ENCODE measurements at regions not wholly inside any gene's neighbourhood (a gene's known extent, or its start where the extent isn't known, plus 50 kb on each side); places are given as distances from the start of the nearest gene placed in this dataset.

DNA sequence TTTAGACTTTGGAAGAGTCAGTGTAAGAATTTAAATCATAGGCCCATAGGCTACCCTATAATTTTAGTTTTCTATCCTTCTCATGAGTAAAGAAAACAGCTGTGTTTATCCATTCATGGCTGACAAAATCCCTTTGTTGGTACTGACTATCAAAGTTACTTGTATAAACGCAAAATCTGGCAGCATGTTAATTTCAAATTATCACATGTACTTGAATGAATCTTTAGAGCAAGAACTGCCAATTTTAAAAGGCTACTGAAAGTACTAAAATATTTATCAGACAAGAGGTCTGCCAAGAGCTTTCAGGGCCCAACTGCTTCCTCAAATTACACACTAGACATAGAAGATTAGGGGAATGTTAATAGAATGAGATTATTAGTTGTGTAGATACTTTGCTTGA, 66.6 kb downstream of the MYL12B start:
- Mint-ChIP-seq H3K9me3 (no peaks in the 10 kb centered on the region), H3K27me3 (ENCODE audit: low read depth in 3 of 3) (peaks cover 2 to 4% (median 2%) of the 10 kb centered on the region in 3 donors), H3K27ac (no peak overlapping the region), H3K4me3 (no peak overlapping the region), H3K36me3 (no peaks in the 10 kb centered on the region), H3K4me1 (no peaks in the 10 kb centered on the region)
- DNase-seq, result no peak

DNA sequence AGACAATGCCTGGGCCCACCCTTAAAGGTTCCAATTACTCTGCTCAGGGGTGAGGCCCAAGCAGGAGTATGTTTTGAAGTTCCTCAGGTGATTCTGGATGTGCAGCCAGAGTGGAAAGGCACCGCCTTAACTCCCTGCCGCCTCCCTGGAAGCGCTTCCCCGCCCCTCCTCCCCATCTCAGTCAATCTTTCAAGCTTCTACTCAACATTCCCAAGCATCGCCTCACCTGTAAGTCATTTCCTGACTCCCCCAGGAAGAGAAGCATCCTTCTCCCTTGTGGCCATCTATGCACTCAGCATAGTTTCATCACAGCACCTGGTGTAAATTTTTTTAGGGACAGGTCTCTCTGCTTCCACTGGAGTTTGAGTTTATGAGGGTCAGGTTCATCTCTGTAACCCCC, 67.5 kb downstream of the MYL12B start:
- Mint-ChIP-seq H3K9me3 (no peaks in the 10 kb centered on the region), H3K4me1 (no peaks in the 10 kb centered on the region), H3K36me3 (peaks cover 0 to 3% (median 0%) of the 10 kb centered on the region in 3 donors), H3K27me3 (ENCODE audit: low read depth in 3 of 3) (peaks cover 2% of the 10 kb centered on the region in 3 donors), H3K27ac (no peak overlapping the region), H3K4me3 (no peak overlapping the region)
- no peak for DNase-seq

DNA sequence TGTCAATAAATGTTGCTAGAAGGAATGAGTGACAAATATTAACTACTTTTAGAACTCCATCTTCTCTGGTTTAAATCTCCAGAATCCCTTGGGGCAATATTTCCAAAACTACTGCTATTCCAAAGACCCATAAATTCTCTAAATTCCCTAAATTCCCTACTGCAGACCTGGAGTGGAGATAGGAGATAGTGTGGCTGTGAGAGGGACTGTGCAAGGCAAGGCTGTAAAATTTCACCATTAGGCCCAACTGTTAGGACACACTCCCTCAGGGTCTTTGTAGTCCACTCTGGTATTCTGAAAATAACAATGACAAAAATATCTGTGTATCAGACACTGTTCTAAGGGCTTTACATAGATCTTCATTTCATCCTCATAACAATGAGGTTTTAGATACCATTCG, 67.9 kb downstream of the MYL12B start:
- H3K4me1 Mint-ChIP-seq, result no peaks in the 10 kb centered on the region
- DNase-seq, result no peak
- peaks cover 2% of the 10 kb centered on the region in 3 donors for H3K27me3 Mint-ChIP-seq (ENCODE audit: low read depth in 3 of 3)
- no peak overlapping the region for H3K4me3 Mint-ChIP-seq
- no peak overlapping the region for H3K27ac Mint-ChIP-seq
- peaks cover 0 to 3% (median 0%) of the 10 kb centered on the region in 3 donors for H3K36me3 Mint-ChIP-seq
- no peaks in the 10 kb centered on the region for H3K9me3 Mint-ChIP-seq

DNA sequence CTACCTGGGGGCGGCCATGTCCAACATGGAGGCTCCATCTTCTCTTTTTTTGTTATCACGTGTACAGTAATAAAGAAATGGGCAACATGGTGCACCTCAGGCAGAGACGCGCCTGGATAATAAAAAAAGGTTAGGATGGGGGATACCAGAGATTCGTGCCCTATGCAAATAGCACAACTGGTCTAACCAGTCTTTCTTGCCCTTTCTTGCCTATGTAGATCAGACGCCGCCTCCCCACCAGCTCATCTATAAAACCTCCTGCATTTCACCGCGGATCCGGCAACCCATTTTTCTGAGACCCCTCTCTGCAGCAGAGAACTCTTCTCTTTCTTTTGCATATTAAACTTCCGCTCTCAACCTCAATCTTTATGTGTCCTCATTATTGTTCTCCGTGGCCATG, 68.7 kb downstream of the MYL12B start:
- Mint-ChIP-seq H3K27me3 (ENCODE audit: low read depth in 3 of 3) (peaks cover 2% of the 10 kb centered on the region in 3 donors), H3K4me3 (no peak overlapping the region), H3K27ac (no peak overlapping the region), H3K36me3 (peaks cover 0 to 3% (median 0%) of the 10 kb centered on the region in 3 donors), H3K4me1 (no peaks in the 10 kb centered on the region), H3K9me3 (no peaks in the 10 kb centered on the region)
- no peak for DNase-seq

DNA sequence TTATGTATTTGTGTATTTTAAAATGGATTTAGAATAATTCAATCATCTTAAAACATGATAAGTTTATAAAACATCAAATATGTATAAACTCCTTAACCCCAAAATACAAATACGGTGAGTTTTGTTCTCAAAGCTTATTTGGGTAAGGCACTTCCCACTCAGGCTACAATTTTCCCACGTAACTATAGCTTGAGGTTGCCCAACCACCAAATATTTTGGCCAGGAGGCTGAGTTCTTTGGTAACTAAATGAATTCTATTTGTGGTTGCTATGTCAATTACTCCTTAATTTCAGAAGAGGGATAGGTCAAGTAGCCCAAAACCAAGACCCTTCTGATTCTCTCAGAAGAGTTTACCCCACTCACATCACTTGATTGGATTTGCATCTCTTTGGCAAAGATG, 70.4 kb downstream of the MYL12B start:
- Mint-ChIP-seq H3K27me3 (ENCODE audit: low read depth in 3 of 3) (peaks cover 0 to 2% (median 2%) of the 10 kb centered on the region in 3 donors), H3K9me3 (no peaks in the 10 kb centered on the region)

DNA sequence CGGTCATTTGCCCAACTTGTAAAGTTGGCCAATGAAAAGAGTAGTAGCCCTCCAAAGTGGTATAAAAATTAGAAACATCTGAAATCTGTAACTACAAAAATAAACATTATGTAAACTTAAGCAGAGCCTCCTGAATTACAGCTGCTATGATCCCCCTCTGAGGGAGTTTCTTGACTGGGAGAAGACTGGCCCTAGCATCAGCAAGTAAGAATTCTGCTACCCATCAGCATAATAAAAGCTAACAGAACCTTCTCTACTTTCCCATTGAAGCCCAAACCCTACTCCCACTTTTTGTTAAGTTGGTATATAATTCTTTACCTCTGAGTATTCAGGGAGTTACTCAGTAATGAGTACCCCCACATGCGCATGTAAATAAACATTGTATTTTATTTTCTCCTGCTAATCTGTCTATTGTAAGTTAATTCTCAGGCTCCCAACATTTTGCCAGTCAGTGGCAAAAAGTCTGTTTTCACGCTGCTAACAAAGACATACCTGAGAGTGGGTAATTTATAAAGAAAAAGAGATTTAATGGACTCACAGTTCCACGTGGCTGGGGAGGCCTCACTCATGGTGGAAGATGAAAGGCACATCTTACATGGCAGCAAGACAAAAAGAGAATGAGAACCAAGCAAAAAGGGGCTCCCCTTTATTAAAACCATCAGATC, 71.3 kb downstream of the MYL12B start:
- H3K36me3 Mint-ChIP-seq, result peaks cover 0 to 3% (median 0%) of the 10 kb centered on the region in 3 donors
- H3K9me3 Mint-ChIP-seq, result no peaks in the 10 kb centered on the region
- no peak for DNase-seq
- no peak overlapping the region for H3K4me3 Mint-ChIP-seq
- no peaks in the 10 kb centered on the region for H3K4me1 Mint-ChIP-seq
- H3K27ac Mint-ChIP-seq, result no peak overlapping the region
- H3K27me3 Mint-ChIP-seq (ENCODE audit: low read depth in 3 of 3), result peaks cover 0 to 2% (median 2%) of the 10 kb centered on the region in 3 donors

More for the DNA sequence above, 70.4 kb downstream of the MYL12B start:
- DNase-seq, result no peak
- Mint-ChIP-seq H3K4me1 (no peaks in the 10 kb centered on the region), H3K27ac (no peak overlapping the region), H3K36me3 (peaks cover 0 to 3% (median 0%) of the 10 kb centered on the region in 3 donors), H3K4me3 (no peak overlapping the region)

DNA sequence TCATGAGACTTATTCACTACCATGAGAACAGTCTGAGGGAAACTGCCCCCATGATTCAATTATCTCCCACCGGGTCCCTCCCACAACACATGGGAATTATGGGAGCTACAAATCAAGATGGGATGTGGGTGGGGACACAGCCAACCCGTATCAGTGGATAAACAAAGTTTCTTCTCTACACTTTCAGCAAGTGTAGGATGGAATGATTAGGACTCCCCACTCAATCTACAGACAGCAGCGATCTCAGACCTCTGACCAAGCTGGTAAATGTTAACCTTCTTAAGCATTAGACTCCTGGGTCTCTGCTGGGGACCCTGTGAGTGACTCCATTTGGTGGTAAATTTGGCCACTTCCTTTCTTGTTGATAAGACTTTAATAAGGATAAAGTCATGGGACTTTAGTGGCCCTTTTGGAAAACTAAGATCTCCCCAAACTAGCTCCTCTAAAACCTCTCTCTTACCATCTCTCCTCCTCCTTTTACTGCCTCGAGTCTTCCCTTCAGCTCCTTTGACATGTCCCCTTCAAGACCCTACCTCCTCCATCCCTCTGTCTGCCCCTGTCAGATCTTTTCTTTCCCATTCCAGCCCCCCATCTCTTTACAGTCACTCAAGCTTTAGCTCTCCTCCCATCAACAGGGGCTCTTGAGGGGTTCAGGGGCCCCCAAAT, 71.9 kb downstream of the MYL12B start:
- peaks cover 0 to 3% (median 2%) of the 10 kb centered on the region in 3 donors for H3K27me3 Mint-ChIP-seq (ENCODE audit: low read depth in 3 of 3)
- H3K27ac Mint-ChIP-seq, result no peak overlapping the region
- peaks cover 0 to 3% (median 0%) of the 10 kb centered on the region in 3 donors for H3K36me3 Mint-ChIP-seq
- no peak overlapping the region for H3K4me3 Mint-ChIP-seq
- DNase-seq, result no peak
- no peaks in the 10 kb centered on the region for H3K9me3 Mint-ChIP-seq
- H3K4me1 Mint-ChIP-seq, result no peaks in the 10 kb centered on the region

DNA sequence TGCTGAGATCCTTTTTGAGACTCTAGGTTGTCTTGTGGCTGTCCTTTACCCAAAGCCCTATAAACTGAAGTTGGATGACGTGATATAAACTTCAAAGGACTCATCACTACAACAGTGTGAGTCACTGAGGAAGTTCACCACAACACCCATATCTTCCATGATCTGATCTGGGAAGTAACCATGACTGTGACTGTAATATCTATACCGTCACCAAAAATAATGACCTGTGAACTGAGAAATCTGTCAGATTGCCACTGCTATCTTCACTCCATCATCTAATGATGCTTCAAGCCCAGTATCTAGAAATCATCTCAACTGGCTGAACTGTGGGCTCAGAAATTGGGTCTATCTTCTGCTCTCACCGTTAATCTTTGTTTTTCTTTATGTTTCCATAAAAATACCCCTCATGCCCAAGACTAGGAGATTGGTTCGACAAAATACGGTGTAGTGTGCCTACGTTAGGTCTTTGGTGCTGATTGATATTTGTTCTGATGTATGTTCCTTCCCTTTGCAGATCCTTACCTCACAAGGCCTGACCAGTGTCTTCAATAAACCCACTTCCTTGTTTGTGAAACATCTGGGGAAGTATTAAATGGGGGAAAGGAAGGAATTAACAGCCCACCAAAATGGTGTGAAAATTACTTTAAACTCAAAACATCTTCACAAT, 78.2 kb downstream of the MYL12B start:
- H3K4me1 Mint-ChIP-seq, result no peaks in the 10 kb centered on the region
- H3K27me3 Mint-ChIP-seq (ENCODE audit: low read depth in 3 of 3), result peaks cover 0 to 4% (median 1%) of the 10 kb centered on the region in 3 donors
- H3K36me3 Mint-ChIP-seq, result peaks cover 0 to 7% (median 0%) of the 10 kb centered on the region in 3 donors
- H3K27ac Mint-ChIP-seq, result no peak overlapping the region
- no peaks in the 10 kb centered on the region for H3K9me3 Mint-ChIP-seq
- no peak for DNase-seq
- H3K4me3 Mint-ChIP-seq, result no peak overlapping the region

DNA sequence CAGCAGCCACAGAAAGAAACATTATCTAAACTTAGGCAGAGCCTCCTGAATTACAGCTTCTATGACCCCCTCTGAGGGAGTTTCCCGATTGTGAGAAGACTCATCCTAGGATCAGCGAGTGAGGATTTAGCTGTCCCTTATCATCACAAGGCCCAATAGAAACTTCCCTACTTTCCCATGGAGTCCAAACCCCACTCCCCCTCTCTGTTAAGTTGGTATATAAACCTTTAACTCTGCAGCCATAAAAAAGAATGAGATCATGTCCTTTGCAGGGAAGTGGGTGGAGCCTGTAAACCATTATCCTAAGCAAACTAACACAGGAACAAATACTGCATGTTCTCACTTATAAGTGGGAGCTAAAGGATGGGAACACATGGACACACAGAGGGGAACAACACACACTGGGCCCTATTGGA, 78.8 kb downstream of the MYL12B start:
- Mint-ChIP-seq H3K4me3 (no peak overlapping the region), H3K9me3 (no peaks in the 10 kb centered on the region), H3K4me1 (no peaks in the 10 kb centered on the region), H3K27ac (no peak overlapping the region), H3K36me3 (peaks cover 0 to 7% (median 0%) of the 10 kb centered on the region in 3 donors), H3K27me3 (ENCODE audit: low read depth in 3 of 3) (peaks cover 0 to 4% (median 1%) of the 10 kb centered on the region in 3 donors)
- DNase-seq, result no peak

DNA sequence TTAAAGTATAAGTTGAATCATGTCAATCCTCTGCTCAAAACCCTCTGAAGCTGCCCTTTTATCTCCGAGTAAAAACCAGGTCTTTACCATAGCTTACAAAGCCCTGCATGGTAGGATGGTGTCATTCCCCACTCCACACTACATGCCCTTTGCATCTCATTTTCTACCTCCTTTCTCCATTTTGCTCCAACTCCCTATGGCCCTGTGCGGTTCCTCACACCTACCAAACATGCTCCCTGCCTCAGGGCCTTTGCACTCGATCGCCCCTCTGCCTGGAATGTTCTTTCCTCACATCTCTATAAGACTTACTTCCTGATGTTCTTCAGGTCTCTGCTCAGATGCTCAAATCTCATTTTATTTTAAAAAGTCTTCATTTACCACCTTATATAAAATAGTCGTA, 80.7 kb downstream of the MYL12B start:
- H3K36me3 Mint-ChIP-seq, result peaks cover 0 to 7% (median 0%) of the 10 kb centered on the region in 3 donors

DNA sequence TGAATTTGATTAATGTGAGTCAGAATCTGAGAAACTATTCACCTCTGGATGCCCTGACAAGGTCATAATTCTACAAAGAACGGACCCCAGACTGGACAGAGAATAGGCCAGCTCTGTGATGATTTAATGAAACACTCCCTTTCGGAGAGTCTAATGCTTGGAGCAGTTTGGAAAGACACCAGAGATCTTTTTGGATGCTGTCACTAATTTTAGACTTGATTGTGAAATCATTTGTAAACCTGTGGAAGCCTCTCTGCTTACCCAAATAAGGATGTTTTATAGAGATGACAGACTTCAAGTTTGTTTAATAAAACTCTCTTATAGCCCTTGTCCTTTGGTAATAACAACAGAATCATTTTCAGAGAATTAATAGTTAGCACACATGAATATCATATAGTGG, 83.5 kb downstream of the MYL12B start:
- Mint-ChIP-seq H3K9me3 (no peaks in the 10 kb centered on the region), H3K36me3 (peaks cover 0 to 7% (median 0%) of the 10 kb centered on the region in 3 donors), H3K27ac (no peak overlapping the region), H3K27me3 (ENCODE audit: low read depth in 3 of 3) (peaks cover 0 to 4% (median 3%) of the 10 kb centered on the region in 3 donors), H3K4me3 (no peak overlapping the region), H3K4me1 (no peaks in the 10 kb centered on the region)
- DNase-seq, result no peak

More for the DNA sequence above, 80.7 kb downstream of the MYL12B start:
- H3K4me1 Mint-ChIP-seq, result no peaks in the 10 kb centered on the region
- H3K27me3 Mint-ChIP-seq (ENCODE audit: low read depth in 3 of 3), result peaks cover 2 to 4% (median 3%) of the 10 kb centered on the region in 3 donors
- no peak overlapping the region for H3K27ac Mint-ChIP-seq
- no peak overlapping the region for H3K4me3 Mint-ChIP-seq
- H3K9me3 Mint-ChIP-seq, result no peaks in the 10 kb centered on the region
- no peak for DNase-seq

DNA sequence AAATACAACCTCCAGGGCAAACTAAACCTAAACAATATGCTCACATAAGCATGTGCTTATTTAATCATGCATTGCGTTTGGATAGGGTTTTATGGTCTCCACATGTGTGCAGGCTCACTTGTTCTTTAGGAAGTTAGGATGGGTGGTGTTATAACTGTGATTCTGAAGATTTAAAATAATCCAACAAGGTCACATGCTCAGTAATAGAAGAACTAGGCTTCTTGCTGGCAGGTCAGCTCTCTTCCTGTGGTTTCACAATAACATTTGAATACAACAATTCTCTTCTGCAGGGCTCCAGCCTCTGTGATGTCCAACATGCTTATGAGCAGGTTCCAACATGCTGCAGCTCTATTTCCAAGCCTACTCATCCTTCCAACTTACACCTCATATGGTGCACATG, 84.0 kb downstream of the MYL12B start:
- peaks cover 0 to 7% (median 0%) of the 10 kb centered on the region in 3 donors for H3K36me3 Mint-ChIP-seq
- H3K9me3 Mint-ChIP-seq, result no peaks in the 10 kb centered on the region
- no peak for DNase-seq
- H3K4me3 Mint-ChIP-seq, result no peak overlapping the region
- peaks cover 0 to 4% (median 3%) of the 10 kb centered on the region in 3 donors for H3K27me3 Mint-ChIP-seq (ENCODE audit: low read depth in 3 of 3)
- H3K27ac Mint-ChIP-seq, result no peak overlapping the region
- H3K4me1 Mint-ChIP-seq, result no peaks in the 10 kb centered on the region

DNA sequence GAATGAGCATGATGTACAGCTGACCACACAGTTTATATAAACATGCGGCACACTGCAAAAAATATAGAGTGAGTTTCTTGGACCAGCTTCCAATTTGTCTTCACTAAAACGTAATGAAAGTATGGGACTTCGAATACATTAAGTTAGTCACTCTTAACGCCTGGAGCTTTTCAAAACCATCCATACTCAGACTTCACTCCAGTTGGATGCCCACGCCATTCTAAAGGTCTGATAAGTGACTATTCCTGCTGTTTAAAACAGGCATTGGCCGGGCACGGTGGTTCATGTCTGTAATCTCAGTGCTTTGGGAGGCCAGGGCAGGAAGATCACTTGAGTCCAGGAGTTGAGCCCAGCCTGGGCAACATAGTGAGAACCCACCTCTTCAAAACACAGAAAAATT, 84.6 kb downstream of the MYL12B start:
- Mint-ChIP-seq H3K36me3 (peaks cover 0 to 7% (median 0%) of the 10 kb centered on the region in 3 donors), H3K4me3 (no peak overlapping the region), H3K4me1 (no peaks in the 10 kb centered on the region), H3K27me3 (ENCODE audit: low read depth in 3 of 3) (peaks cover 0 to 4% (median 3%) of the 10 kb centered on the region in 3 donors), H3K27ac (no peak overlapping the region), H3K9me3 (no peaks in the 10 kb centered on the region)
- no peak for DNase-seq

DNA sequence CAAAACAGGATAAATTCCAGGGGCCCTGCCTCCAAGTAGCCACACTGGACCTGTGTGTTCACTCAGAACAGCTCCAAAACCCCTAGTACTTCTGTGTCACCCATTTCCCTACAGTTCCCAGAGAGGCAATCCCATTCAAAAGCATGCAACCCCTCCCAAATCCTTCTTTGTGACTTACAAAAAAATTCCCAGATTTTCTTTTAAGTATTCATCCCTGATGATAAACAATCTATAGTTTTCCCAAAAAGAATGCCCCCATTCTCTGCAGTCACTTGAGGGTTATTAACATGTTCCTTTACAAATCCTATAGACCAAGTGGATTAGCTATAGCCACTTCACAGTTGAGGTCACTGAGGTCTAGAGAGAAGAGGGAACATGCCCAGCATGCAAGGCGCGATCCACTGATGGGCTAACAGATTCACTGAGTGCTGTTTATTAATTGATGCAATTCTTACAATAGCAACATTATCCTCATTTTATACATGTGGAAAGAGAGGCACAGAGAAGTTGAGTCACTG, 85.4 kb downstream of the MYL12B start:
- Mint-ChIP-seq H3K27ac (no peak overlapping the region), H3K27me3 (ENCODE audit: low read depth in 3 of 3) (peaks cover 0 to 4% (median 3%) of the 10 kb centered on the region in 3 donors), H3K9me3 (no peaks in the 10 kb centered on the region), H3K4me1 (no peaks in the 10 kb centered on the region), H3K4me3 (no peak overlapping the region), H3K36me3 (peaks cover 0 to 5% (median 0%) of the 10 kb centered on the region in 3 donors)
- no peak for DNase-seq
